Left ventricle myocardium superior (tissue), 1 donor: ENCODE measurements at regions not wholly inside any gene's neighbourhood (a gene's known extent, or its start where the extent isn't known, plus 50 kb on each side); places are given as distances from the start of the nearest gene placed in this dataset.

Experiments
- ATAC-seq: fragments of 200-7000 bp; cut with Tn5 transposase; one replicate; pipeline ENCODE4 v1.9.1; 2020; ENCODE audit warnings: mild to moderate bottlenecking, moderate library complexity
- DNase-seq: peaks from one replicate; pipeline ENCODE4 v3.0.0-alpha.2; 2020
- intact Hi-C: fragments of 100-400 bp; cut with micrococcal nuclease; formaldehyde crosslinking; loops from one replicate; pipeline ENCODE4 v1.11.0; 2022
- donor health status: DM: no; HTN: yes; CAD: no; lungs with severe emphysema.

- intact Hi-C loops = no loop called here
- ATAC-seq (no peak), DNase-seq (no peak)
Observed at GRCh38 chr10:123502983-123503382, 163.2 kb upstream of the GPR26 start.

GRCh38 chr10:123506455-123506854 is 159.7 kb upstream of the GPR26 start:
- ATAC-seq = no peak
- no peak for DNase-seq
- intact Hi-C loops = no loop called here

- ATAC-seq (no peak), DNase-seq (no peak)
- intact Hi-C loops = no loop called here
Observed at GRCh38 chr10:123507298-123507697, 158.9 kb upstream of the GPR26 start.

- DNase-seq (no peak), ATAC-seq (no peak)
- intact Hi-C loops = no loop called here
Observed at GRCh38 chr10:123509338-123509737, 156.8 kb upstream of the GPR26 start.

- intact Hi-C loops = no loop called here
- no peak for DNase-seq
- no peak for ATAC-seq
Observed at GRCh38 chr10:123512901-123513775, 153.0 kb upstream of the GPR26 start.

- ATAC-seq (no peak), DNase-seq (no peak)
- intact Hi-C loops = no loop called here
Observed at GRCh38 chr10:123513870-123514269, 152.3 kb upstream of the GPR26 start.

GRCh38 chr10:123514996-123515395 is 151.2 kb upstream of the GPR26 start:
- DNase-seq (no peak), ATAC-seq (no peak)
- intact Hi-C loops = no loop called here

- DNase-seq = no peak
- intact Hi-C loops = no loop called here
Observed at GRCh38 chr10:123515661-123516060, 150.5 kb upstream of the GPR26 start.

GRCh38 chr10:123516291-123516690 is 149.9 kb upstream of the GPR26 start:
- DNase-seq = no peak
- intact Hi-C loops = no loop called here
- no peak for ATAC-seq

More at GRCh38 chr10:123515661-123516060, 150.5 kb upstream of the GPR26 start:
- no peak for ATAC-seq

GRCh38 chr10:123517426-123517825 is 148.7 kb upstream of the GPR26 start:
- DNase-seq = no peak
- ATAC-seq = no peak
- intact Hi-C loops = no loop called here

GRCh38 chr10:123517901-123518300 is 148.3 kb upstream of the GPR26 start:
- intact Hi-C loops = no loop called here
- ATAC-seq (no peak), DNase-seq (no peak)

- DNase-seq (no peak), ATAC-seq (no peak)
- intact Hi-C loops = no loop called here
Observed at GRCh38 chr10:123518765-123519164, 147.4 kb upstream of the GPR26 start.

GRCh38 chr10:123519861-123520260 is 146.3 kb upstream of the GPR26 start:
- intact Hi-C loops = no loop called here
- ATAC-seq (no peak), DNase-seq (no peak)

GRCh38 chr10:123521076-123521475 is 145.1 kb upstream of the GPR26 start:
- no peak for ATAC-seq
- no peak for DNase-seq
- intact Hi-C loops = no loop called here

GRCh38 chr10:123521556-123521955 is 144.6 kb upstream of the GPR26 start:
- intact Hi-C loops = no loop called here
- ATAC-seq (no peak), DNase-seq (no peak)

GRCh38 chr10:123522702-123523312 is 143.3 kb upstream of the GPR26 start:
- DNase-seq = no peak
- no peak for ATAC-seq
- intact Hi-C loops = no loop called here

- ATAC-seq = no peak
- no peak for DNase-seq
- intact Hi-C loops = no loop called here
Observed at GRCh38 chr10:123523833-123524232, 142.3 kb upstream of the GPR26 start.

GRCh38 chr10:123526356-123527064 is 139.6 kb upstream of the GPR26 start:
- intact Hi-C loops = no loop called here
- DNase-seq (no peak), ATAC-seq (no peak)

GRCh38 chr10:123527151-123527550 is 139.0 kb upstream of the GPR26 start:
- intact Hi-C loops = no loop called here
- no peak for ATAC-seq
- DNase-seq = no peak

- intact Hi-C loops = no loop called here
- DNase-seq (no peak), ATAC-seq (no peak)
Observed at GRCh38 chr10:123529146-123529760, 136.9 kb upstream of the GPR26 start.
